HCT116 (cell line): ENCODE measurements at regions not wholly inside any gene's neighbourhood (a gene's known extent, or its start where the extent isn't known, plus 50 kb on each side); places are given as distances from the start of the nearest gene placed in this dataset.

Experiments
- ATAC-seq: fragments of 200-7000 bp; cut with Tn5 transposase; 2 replicates; pipeline ENCODE4 v1.9.1; 2020; ENCODE audit warnings: mild to moderate bottlenecking, moderate library complexity
- BruUV-seq: library from RNA; stranded (reverse); fragments of 400-500 nt; replicated peaks from 2 replicates; lab custom pipeline; 2021; lab: Mats Ljungman, UMichigan
- CTCF ChIA-PET: fragments of 300-600 bp; sonication (Branson Sonifier 250); formaldehyde crosslinking; loops from one replicate; lab custom pipeline; 2021; ENCODE audit warnings: antibody characterized with exemption; lab: Charles Lee
- POLR2A ChIA-PET: fragments of 300-600, 350-600 bp; sonication (Branson Sonifier 250); formaldehyde crosslinking; loops from one replicate; lab custom pipeline; 2021; ENCODE audit warnings: antibody characterized with exemption; lab: Charles Lee
- RAD21 ChIA-PET, 2 experiments: fragments of 300-600 bp; sonication (Branson Sonifier 250); formaldehyde crosslinking; loops; one replicate each; lab custom pipeline; 2023; ENCODE audit warnings: low total read pairs in 2 of 2; ENCODE audit not compliant: uncharacterized antibody in 2 of 2, unreplicated experiment in 2 of 2, low non-redundant PET in 1 of 2; lab: Charles Lee
- DNase-seq: peaks from one replicate; pipeline ENCODE4 v3.0.0-alpha.2; 2010; ENCODE audit warnings: low read depth, low spot score
- H2AFZ ChIP-seq: fragments of 200-600 bp; shearing (Covaris generic), sonication (generic); 2 replicates; pipeline ENCODE4 v1.6.1; 2017; ENCODE audit warnings: low read depth, mixed run types, mixed read lengths, antibody characterized with exemption, low read length; ENCODE audit not compliant: poor library complexity, severe bottlenecking
- H3K27ac ChIP-seq: 2 replicates; pipeline ENCODE4 v1.5.1; 2012; ENCODE audit warnings: low read depth, low read length
- H3K27me3 ChIP-seq: fragments of 200-600 bp; sonication (generic); 2 replicates; pipeline ENCODE4 v1.6.1; 2016; ENCODE audit warnings: mixed run types, low read length, mixed read lengths; ENCODE audit not compliant: insufficient read depth
- H3K36me3 ChIP-seq, 2 experiments: fragments of 200-500 bp in 1 of 2; fragments of 200-600 bp in 1 of 2; sonication (Bioruptor generic) in 1 of 2; sonication (generic) in 1 of 2; 2 replicates each; pipeline versions ENCODE4 v1.5.1 to v1.6.1; 2014 to 2016; ENCODE audit warnings: low read length in 2 of 2, inconsistent platforms in 1 of 2, mixed read lengths in 1 of 2, mixed run types in 1 of 2; ENCODE audit not compliant: insufficient read depth in 2 of 2, control insufficient read depth in 1 of 2
- H3K4me1 ChIP-seq, 2 experiments: fragments of 200-600 bp in 1 of 2; sonication (generic) in 1 of 2; 2 replicates each; pipeline versions ENCODE4 v1.5.1 to v1.6.1; 2012 to 2017; ENCODE audit warnings: low read length in 2 of 2, inconsistent platforms in 1 of 2, mild to moderate bottlenecking in 1 of 2, mixed read lengths in 1 of 2, mixed run types in 1 of 2, moderate library complexity in 1 of 2; ENCODE audit not compliant: insufficient read depth in 2 of 2, control insufficient read depth in 1 of 2
- H3K4me2 ChIP-seq: fragments of 200-600 bp; sonication (generic); 2 replicates; pipeline ENCODE4 v1.6.1; 2017; ENCODE audit warnings: mixed run types, low read length, mixed read lengths
- H3K4me3 ChIP-seq, 2 experiments: fragments of 200-600 bp in 1 of 2; sonication (generic) in 1 of 2; replicated peaks in 1 of 2; 2 replicates each; pipeline ENCODE4 v1.5.1; 2011 to 2016; ENCODE audit warnings: low read length in 2 of 2, control low read depth in 1 of 2, low read depth in 1 of 2, mild to moderate bottlenecking in 1 of 2, mixed read lengths in 1 of 2, mixed run types in 1 of 2
- H3K79me2 ChIP-seq: fragments of 200-600 bp; sonication (generic); 2 replicates; pipeline ENCODE4 v1.6.1; 2017; ENCODE audit warnings: mild to moderate bottlenecking, mixed run types, low read length, moderate library complexity, mixed read lengths; ENCODE audit not compliant: insufficient read depth
- H3K9ac ChIP-seq: fragments of 200-600 bp; sonication (generic); 2 replicates; pipeline ENCODE4 v1.6.1; 2016; ENCODE audit warnings: low read length, mixed read lengths
- H3K9me2 ChIP-seq: fragments of 200-600 bp; sonication (generic), shearing (Covaris generic); 2 replicates; pipeline ENCODE4 v1.6.1; 2017; ENCODE audit warnings: mixed run types, mild to moderate bottlenecking, moderate library complexity; ENCODE audit not compliant: insufficient read depth
- H3K9me3 ChIP-seq, 2 experiments: fragments of 200-500 bp in 1 of 2; fragments of 200-600 bp in 1 of 2; sonication (Bioruptor generic) in 1 of 2; sonication (generic) in 1 of 2; 2 replicates each; pipeline ENCODE4 v1.6.1; 2014 to 2017; ENCODE audit warnings: low read length in 2 of 2, mixed read lengths in 2 of 2, inconsistent platforms in 1 of 2, low read depth in 1 of 2, mild to moderate bottlenecking in 1 of 2, mixed run types in 1 of 2, moderate library complexity in 1 of 2; ENCODE audit not compliant: control insufficient read depth in 1 of 2, insufficient read depth in 1 of 2
- H4K20me1 ChIP-seq: fragments of 200-600 bp; sonication (generic), shearing (Covaris generic); 2 replicates; pipeline ENCODE4 v1.6.1; 2017; ENCODE audit warnings: mixed run types, mild to moderate bottlenecking, moderate library complexity; ENCODE audit not compliant: insufficient read depth
- ATF3 ChIP-seq: IDR thresholded peaks from 2 replicates; pipeline ENCODE4 v1.6.1; 2012
- CEBPB ChIP-seq: IDR thresholded peaks from 2 replicates; pipeline ENCODE4 v1.6.1; 2012; ENCODE audit warnings: low read depth
- ELF1 ChIP-seq: IDR thresholded peaks from 2 replicates; pipeline ENCODE4 v1.6.1; 2012; ENCODE audit warnings: low read depth, borderline replicate concordance
- EZH2phosphoT487 ChIP-seq: fragments of 200-600 bp; IDR thresholded peaks from 2 replicates; pipeline ENCODE4 v1.6.1; 2018; ENCODE audit warnings: antibody characterized with exemption, borderline replicate concordance
- JUND ChIP-seq: IDR thresholded peaks from 2 replicates; pipeline ENCODE4 v1.6.1; 2012
- POLR2A ChIP-seq: IDR thresholded peaks from 2 replicates; pipeline ENCODE4 v1.7.0; 2011; ENCODE audit warnings: borderline replicate concordance; ENCODE audit not compliant: insufficient read depth, insufficient read length; ENCODE audit errors: extremely low read depth
- POLR2AphosphoS5 ChIP-seq: IDR thresholded peaks from 2 replicates; pipeline ENCODE4 v1.6.1; 2011; ENCODE audit warnings: mild to moderate bottlenecking, low read depth, low read length, moderate library complexity
- RAD21 ChIP-seq: IDR thresholded peaks from 2 replicates; pipeline ENCODE4 v1.6.1; 2012; ENCODE audit warnings: low read depth, mild to moderate bottlenecking
- SP1 ChIP-seq: IDR thresholded peaks from 2 replicates; pipeline ENCODE4 v1.6.1; 2012; ENCODE audit warnings: low read depth
- SRF ChIP-seq: IDR thresholded peaks from 2 replicates; pipeline ENCODE4 v1.6.1; 2012; ENCODE audit warnings: low read depth
- YY1 ChIP-seq: IDR thresholded peaks from 2 replicates; pipeline ENCODE4 v1.6.1; 2011; ENCODE audit warnings: low read length, low read depth, moderate library complexity, mild to moderate bottlenecking; ENCODE audit not compliant: insufficient replicate concordance; ENCODE audit errors: extremely low read depth
- ZFX ChIP-seq: fragments of 450-650 bp; IDR thresholded peaks from 2 replicates; pipeline ENCODE4 v1.6.1; 2017
- intact Hi-C: fragments of 100-400 bp; cut with micrococcal nuclease; formaldehyde crosslinking; loops from 2 replicates; pipeline ENCODE4 v1.10.0; 2022
- TF ChIP-seq, protein P1 (sequence below): IDR thresholded peaks from 2 replicates; pipeline ENCODE4 v1.6.1; 2012; ENCODE audit warnings: low read depth
- TF ChIP-seq, protein P2 (sequence below): IDR thresholded peaks from 2 replicates; pipeline ENCODE4 v1.6.1; 2012

GRCh38 chr6:74100719-74101287 is 404.8 kb downstream of the CD109 start:
- Histone ChIP-seq H2AFZ (no peak overlapping the region), H3K9me3 (no peaks in the 10 kb centered on the region), H3K4me2 (no peak overlapping the region), H3K36me3 (no peaks in the 10 kb centered on the region), H3K4me3 (no peak overlapping the region), H3K4me1 (no peaks in the 10 kb centered on the region), H3K27me3 (no peaks in the 10 kb centered on the region), H4K20me1 (no peaks in the 10 kb centered on the region)
- intact Hi-C loops: no loop called here
- RAD21 ChIA-PET: no interaction called here
- DNase-seq: no peak
- BruUV-seq: no TSS peak
- TF ChIP-seq YY1: no peak
- TF ChIP-seq, protein P1, sequence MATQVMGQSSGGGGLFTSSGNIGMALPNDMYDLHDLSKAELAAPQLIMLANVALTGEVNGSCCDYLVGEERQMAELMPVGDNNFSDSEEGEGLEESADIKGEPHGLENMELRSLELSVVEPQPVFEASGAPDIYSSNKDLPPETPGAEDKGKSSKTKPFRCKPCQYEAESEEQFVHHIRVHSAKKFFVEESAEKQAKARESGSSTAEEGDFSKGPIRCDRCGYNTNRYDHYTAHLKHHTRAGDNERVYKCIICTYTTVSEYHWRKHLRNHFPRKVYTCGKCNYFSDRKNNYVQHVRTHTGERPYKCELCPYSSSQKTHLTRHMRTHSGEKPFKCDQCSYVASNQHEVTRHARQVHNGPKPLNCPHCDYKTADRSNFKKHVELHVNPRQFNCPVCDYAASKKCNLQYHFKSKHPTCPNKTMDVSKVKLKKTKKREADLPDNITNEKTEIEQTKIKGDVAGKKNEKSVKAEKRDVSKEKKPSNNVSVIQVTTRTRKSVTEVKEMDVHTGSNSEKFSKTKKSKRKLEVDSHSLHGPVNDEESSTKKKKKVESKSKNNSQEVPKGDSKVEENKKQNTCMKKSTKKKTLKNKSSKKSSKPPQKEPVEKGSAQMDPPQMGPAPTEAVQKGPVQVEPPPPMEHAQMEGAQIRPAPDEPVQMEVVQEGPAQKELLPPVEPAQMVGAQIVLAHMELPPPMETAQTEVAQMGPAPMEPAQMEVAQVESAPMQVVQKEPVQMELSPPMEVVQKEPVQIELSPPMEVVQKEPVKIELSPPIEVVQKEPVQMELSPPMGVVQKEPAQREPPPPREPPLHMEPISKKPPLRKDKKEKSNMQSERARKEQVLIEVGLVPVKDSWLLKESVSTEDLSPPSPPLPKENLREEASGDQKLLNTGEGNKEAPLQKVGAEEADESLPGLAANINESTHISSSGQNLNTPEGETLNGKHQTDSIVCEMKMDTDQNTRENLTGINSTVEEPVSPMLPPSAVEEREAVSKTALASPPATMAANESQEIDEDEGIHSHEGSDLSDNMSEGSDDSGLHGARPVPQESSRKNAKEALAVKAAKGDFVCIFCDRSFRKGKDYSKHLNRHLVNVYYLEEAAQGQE: no peak
- no peak for TF ChIP-seq SP1
- no peak for TF ChIP-seq ATF3
- no peak for TF ChIP-seq JUND
- TF ChIP-seq ELF1: no peak
- no peak for TF ChIP-seq EZH2phosphoT487
- no peak for TF ChIP-seq RAD21
- TF ChIP-seq CEBPB: no peak
- TF ChIP-seq, protein P2, sequence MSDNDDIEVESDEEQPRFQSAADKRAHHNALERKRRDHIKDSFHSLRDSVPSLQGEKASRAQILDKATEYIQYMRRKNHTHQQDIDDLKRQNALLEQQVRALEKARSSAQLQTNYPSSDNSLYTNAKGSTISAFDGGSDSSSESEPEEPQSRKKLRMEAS: no peak
- TF ChIP-seq ZFX: no peak
- TF ChIP-seq POLR2A: no peak
- TF ChIP-seq SRF: no peak
- TF ChIP-seq POLR2AphosphoS5: no peak
- TF ChIP-seq, all 23 proteins: peak for 0
- no peak overlapping the region for H3K9ac ChIP-seq
- CTCF ChIA-PET: interaction anchor here (1.7 kb wide), 1 partner anchor 9 kb away, joined by 7 read pairs; no protein-coding TSS in a partner anchor
- POLR2A ChIA-PET: no interaction called here
- no peaks in the 10 kb centered on the region for H3K9me2 ChIP-seq
- no peak for ATAC-seq
- no peaks in the 10 kb centered on the region for H3K79me2 ChIP-seq
- no peak overlapping the region for H3K27ac ChIP-seq
